Suprapubic skin (tissue), 4 donors: ENCODE measurements at regions not wholly inside any gene's neighbourhood (a gene's known extent, or its start where the extent isn't known, plus 50 kb on each side); places are given as distances from the start of the nearest gene placed in this dataset.

Experiments used
- DNase-seq, 2 donors: peaks; one replicate each; pipeline ENCODE4 v3.0.0-alpha.2; 2019; ENCODE audit warnings: low spot score in 2 of 2
- H3K27ac ChIP-seq: fragments of 200-600 bp; sonication (generic); one replicate; pipeline ENCODE4 v1.5.1; 2019
- H3K27me3 ChIP-seq: fragments of 200-600 bp; sonication (generic); one replicate; pipeline ENCODE4 v1.5.1; 2019
- H3K36me3 ChIP-seq: fragments of 200-600 bp; sonication (generic); one replicate; pipeline ENCODE4 v1.5.1; 2019
- H3K4me1 ChIP-seq: fragments of 200-600 bp; sonication (generic); one replicate; pipeline ENCODE4 v1.5.1; 2019
- H3K4me3 ChIP-seq: fragments of 200-600 bp; sonication (generic); one replicate; pipeline ENCODE4 v1.5.1; 2019; ENCODE audit warnings: mild to moderate bottlenecking
- H3K9me3 ChIP-seq: fragments of 200-600 bp; sonication (generic); one replicate; pipeline ENCODE4 v1.5.1; 2019
- CTCF ChIP-seq, 2 donors: fragments of 200-600 bp in 1 of 2; fragments of 450-650 bp in 1 of 2; sonication (generic) in 1 of 2; IDR thresholded peaks; one replicate each; pipeline ENCODE4 v1.5.1; 2016 to 2019; ENCODE audit warnings: antibody characterized with exemption in 2 of 2, mild to moderate bottlenecking in 1 of 2, moderate library complexity in 1 of 2
- EP300 ChIP-seq: sonication (generic); formaldehyde crosslinking; IDR thresholded peaks from one replicate; pipeline ENCODE4 v1.6.1; 2017; ENCODE audit warnings: antibody characterized with exemption
- POLR2A ChIP-seq, 2 donors: fragments of 450-650 bp; IDR thresholded peaks; one replicate each; pipeline ENCODE4 v1.6.1; 2017; ENCODE audit warnings: antibody characterized with exemption in 2 of 2, mild to moderate bottlenecking in 2 of 2, moderate library complexity in 2 of 2
- POLR2AphosphoS5 ChIP-seq, 3 donors: sonication (generic); formaldehyde crosslinking; IDR thresholded peaks; one replicate each; pipeline ENCODE4 v1.6.1; 2017; ENCODE audit warnings: antibody characterized with exemption in 3 of 3
- WGBS: methylation state at CpG from one replicate; pipeline ENCODE4 v1.1.5; 2018; 5-methylcytosine and 5-hydroxymethylcytosine counted together

DNA sequence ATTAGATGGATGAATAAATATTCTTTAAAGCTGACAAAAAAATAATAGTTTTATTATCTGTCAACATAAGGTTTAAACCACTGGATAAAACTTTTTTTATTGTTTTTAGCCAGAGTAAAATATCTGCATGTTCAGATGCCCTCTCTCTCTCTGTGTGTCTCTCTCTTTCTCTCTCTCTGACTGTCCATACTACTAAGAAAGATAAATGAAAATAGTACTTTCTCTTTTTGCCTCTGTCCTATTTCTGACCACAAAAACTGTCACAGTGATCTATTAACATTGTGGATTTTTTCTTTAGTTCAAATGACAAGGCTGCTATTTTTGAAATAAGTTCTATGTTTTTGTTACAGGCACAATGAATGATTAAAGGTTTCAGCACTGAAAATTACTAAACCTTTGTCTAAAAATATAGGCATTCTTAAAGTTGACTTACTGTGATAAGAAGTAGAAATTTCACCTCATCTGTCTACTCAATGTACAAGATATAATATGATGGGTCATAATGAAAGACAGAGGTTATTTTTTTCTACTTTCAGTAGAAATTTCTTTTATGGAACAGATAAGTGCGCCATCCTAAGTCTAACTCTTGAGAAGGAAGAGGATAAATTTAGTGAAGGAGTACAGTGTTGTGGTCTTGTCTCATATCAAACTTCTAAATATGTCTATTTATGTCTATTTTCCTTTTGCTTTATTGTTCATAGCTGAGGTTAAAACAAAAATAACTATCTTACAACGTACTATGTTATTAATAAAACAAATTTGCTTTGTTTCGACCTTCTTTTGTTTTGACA is 341.9 kb upstream of the EYS start:
- Histone ChIP-seq H3K36me3 (no peaks in the 10 kb centered on the region), H3K4me1 (no peaks in the 10 kb centered on the region), H3K4me3 (no peak overlapping the region), H3K27ac (no peak overlapping the region), H3K9me3 (no peaks in the 10 kb centered on the region), H3K27me3 (no peaks in the 10 kb centered on the region)
- WGBS = 87% methylated on average over 3 of the region's 3 CpGs
- TF ChIP-seq CTCF (IDR thresholded peaks at IDR 0.05) (no peak), EP300 (no peak), POLR2AphosphoS5 (IDR thresholded peaks at IDR 0.05) (no peak), POLR2A (IDR thresholded peaks at IDR 0.05) (no peak)
- DNase-seq = no peak

GRCh38 chr6:66032626-66033025 is 325.6 kb upstream of the EYS start:
- 84% methylated on average over 1 of the region's 1 CpG for WGBS
- H3K27me3 ChIP-seq = no peaks in the 10 kb centered on the region

DNA sequence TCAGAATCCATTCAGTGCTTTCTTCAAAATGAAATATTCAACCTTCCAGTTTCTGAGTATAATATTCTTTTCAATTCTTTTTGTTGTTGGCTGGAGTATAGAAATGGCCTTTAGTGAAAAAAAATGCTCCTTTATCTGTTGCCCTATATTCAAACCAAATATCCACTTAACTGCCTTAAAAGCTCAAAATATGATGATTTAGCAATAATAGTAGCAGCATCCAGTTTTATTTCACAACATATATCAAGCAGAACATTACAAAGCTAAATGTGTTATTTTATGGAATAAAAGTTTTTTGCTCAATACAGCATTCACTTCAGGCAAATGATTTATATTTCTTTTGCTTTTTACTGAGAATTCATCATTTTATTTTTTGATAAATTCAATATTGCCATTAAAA is 322.4 kb upstream of the EYS start:
- H3K27ac ChIP-seq = no peak overlapping the region

More at GRCh38 chr6:66032626-66033025, 325.6 kb upstream of the EYS start:
- no peak overlapping the region for H3K27ac ChIP-seq
- H3K4me1 ChIP-seq = no peaks in the 10 kb centered on the region
- TF ChIP-seq POLR2AphosphoS5 (IDR thresholded peaks at IDR 0.05) (no peak), POLR2A (IDR thresholded peaks at IDR 0.05) (no peak), CTCF (IDR thresholded peaks at IDR 0.05) (no peak), EP300 (no peak)
- no peak for DNase-seq
- no peaks in the 10 kb centered on the region for H3K36me3 ChIP-seq
- no peaks in the 10 kb centered on the region for H3K9me3 ChIP-seq
- no peak overlapping the region for H3K4me3 ChIP-seq

GRCh38 chr6:65999288-65999791 is 292.3 kb upstream of the EYS start:
- Histone ChIP-seq H3K4me3 (no peak overlapping the region), H3K27me3 (no peaks in the 10 kb centered on the region), H3K27ac (no peak overlapping the region), H3K9me3 (no peaks in the 10 kb centered on the region), H3K4me1 (no peaks in the 10 kb centered on the region), H3K36me3 (no peaks in the 10 kb centered on the region)
- TF ChIP-seq POLR2A (IDR thresholded peaks at IDR 0.05) (no peak), EP300 (no peak)
- DNase-seq = peak in 1 of 2 donors; percentile 72
- 97% methylated on average over 18 of the region's 30 CpGs for WGBS

More for the DNA sequence above, 322.4 kb upstream of the EYS start:
- TF ChIP-seq POLR2A (IDR thresholded peaks at IDR 0.05) (no peak), POLR2AphosphoS5 (IDR thresholded peaks at IDR 0.05) (no peak), CTCF (IDR thresholded peaks at IDR 0.05) (no peak), EP300 (no peak)
- Histone ChIP-seq H3K27me3 (no peaks in the 10 kb centered on the region), H3K9me3 (no peaks in the 10 kb centered on the region), H3K4me3 (no peak overlapping the region), H3K4me1 (no peaks in the 10 kb centered on the region), H3K36me3 (no peaks in the 10 kb centered on the region)
- DNase-seq = no peak

GRCh38 chr6:65998544-65998943 is 291.5 kb upstream of the EYS start:
- H3K9me3 ChIP-seq = no peaks in the 10 kb centered on the region
- no peaks in the 10 kb centered on the region for H3K27me3 ChIP-seq
- no peak for DNase-seq
- TF ChIP-seq EP300 (no peak), CTCF (IDR thresholded peaks at IDR 0.05) (no peak), POLR2A (IDR thresholded peaks at IDR 0.05) (no peak), POLR2AphosphoS5 (IDR thresholded peaks at IDR 0.05) (no peak)
- no peaks in the 10 kb centered on the region for H3K36me3 ChIP-seq
- H3K4me3 ChIP-seq = no peak overlapping the region
- H3K4me1 ChIP-seq = no peaks in the 10 kb centered on the region
- no peak overlapping the region for H3K27ac ChIP-seq
- 95% methylated on average over 19 of the region's 19 CpGs for WGBS
